Liver (tissue), 3 donors: ENCODE measurements at regions not wholly inside any gene's neighbourhood (a gene's known extent, or its start where the extent isn't known, plus 50 kb on each side); places are given as distances from the start of the nearest gene placed in this dataset.
"Not testable (repeated sequence)": the region's sequence is repeated elsewhere in the genome, so short reads cannot be mapped to it uniquely, and the experiment has no call there.

Source experiments
- ATF3 ChIP-seq: IDR thresholded peaks from 2 replicates; pipeline ENCODE4 v1.6.1; 2016; ENCODE audit warnings: antibody characterized with exemption
- CTCF ChIP-seq: fragments of 150-350 bp; IDR thresholded peaks from 2 replicates; pipeline ENCODE4 v1.5.1; 2017; ENCODE audit warnings: improper control_type of control experiment, low read depth, low read length; ENCODE audit not compliant: missing input control
- HNF4G ChIP-seq: IDR thresholded peaks from 2 replicates; pipeline ENCODE4 v1.6.1; 2016; ENCODE audit warnings: antibody characterized with exemption
- JUND ChIP-seq, 2 donors: IDR thresholded peaks; 2 replicates each; pipeline ENCODE4 v1.6.1; 2016; ENCODE audit warnings: antibody characterized with exemption in 2 of 2
- MAX ChIP-seq: IDR thresholded peaks from 2 replicates; pipeline ENCODE4 v1.6.1; 2016; ENCODE audit warnings: antibody characterized with exemption
- RAD21 ChIP-seq, 2 donors: IDR thresholded peaks; 2 replicates each; pipeline ENCODE4 v1.6.1; 2016; ENCODE audit warnings: antibody characterized with exemption in 2 of 2, mild to moderate bottlenecking in 2 of 2
- REST ChIP-seq: IDR thresholded peaks from 2 replicates; pipeline ENCODE4 v1.6.1; 2016; ENCODE audit warnings: antibody characterized with exemption, mild to moderate bottlenecking
- RXRA ChIP-seq, 2 donors: IDR thresholded peaks; 2 replicates each; pipeline ENCODE4 v1.6.1; 2017 to 2018; ENCODE audit warnings: antibody characterized with exemption in 2 of 2, mild to moderate bottlenecking in 1 of 2
- TAF1 ChIP-seq: conservative IDR thresholded peaks from 2 replicates; pipeline ENCODE4 v1.6.1; 2016; ENCODE audit warnings: antibody characterized with exemption, mild to moderate bottlenecking
- donor health status: healthy.
- donor health status: healthy.

GRCh38 chr17:20651736-20652135, 72.2 kb downstream of the CDRT15L2 start:
- not testable (repeated sequence) for TF ChIP-seq CTCF; RAD21 (IDR thresholded peaks at IDR 0.05); HNF4G; MAX; JUND (IDR thresholded peaks at IDR 0.05); REST; RXRA (IDR thresholded peaks at IDR 0.05); TAF1; ATF3
